ENCODE measurements at regions not wholly inside any gene's neighbourhood (a gene's known extent, or its start where the extent isn't known, plus 50 kb on each side); places are given as distances from the start of the nearest gene placed in this dataset.
A peak's percentile ranks its signal among the peaks of the same experiment; 100 is the strongest.
"Not testable (repeated sequence)": the region's sequence is repeated elsewhere in the genome, so short reads cannot be mapped to it uniquely, and the experiment has no call there.

DNA sequence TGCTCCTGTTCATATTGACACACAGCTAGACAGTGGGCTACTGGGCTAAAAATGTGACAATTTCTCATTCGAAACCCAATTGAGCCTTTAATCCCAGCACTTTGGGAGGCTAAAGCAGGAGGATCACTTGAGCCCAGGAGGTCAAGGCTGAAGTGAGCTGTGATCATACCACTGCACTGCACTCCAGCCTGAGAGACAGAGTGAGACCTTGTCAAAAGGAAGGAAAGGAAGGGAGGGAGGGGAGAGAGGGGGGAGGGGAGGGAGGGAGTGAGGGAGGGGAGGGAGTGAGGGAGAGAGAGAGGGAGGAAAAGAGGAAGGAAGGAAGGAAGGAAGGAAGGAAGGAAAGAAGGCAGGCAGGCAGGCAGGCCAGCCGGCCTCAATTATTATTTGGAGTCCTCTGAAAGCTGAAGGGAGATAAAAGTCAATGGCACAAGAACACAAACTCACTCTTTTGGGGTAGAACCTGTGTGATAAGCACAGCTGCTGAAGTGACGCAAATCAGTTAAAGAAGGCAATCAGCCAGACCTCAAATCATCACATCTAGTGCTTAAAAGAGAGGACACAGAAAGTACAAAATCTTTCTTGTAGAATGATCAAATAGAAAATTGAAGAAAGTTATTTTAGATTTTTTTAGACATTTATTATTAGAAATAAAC lies 98.1 kb downstream of the CCDC71L start:
- no peak for ATAC-seq

DNA sequence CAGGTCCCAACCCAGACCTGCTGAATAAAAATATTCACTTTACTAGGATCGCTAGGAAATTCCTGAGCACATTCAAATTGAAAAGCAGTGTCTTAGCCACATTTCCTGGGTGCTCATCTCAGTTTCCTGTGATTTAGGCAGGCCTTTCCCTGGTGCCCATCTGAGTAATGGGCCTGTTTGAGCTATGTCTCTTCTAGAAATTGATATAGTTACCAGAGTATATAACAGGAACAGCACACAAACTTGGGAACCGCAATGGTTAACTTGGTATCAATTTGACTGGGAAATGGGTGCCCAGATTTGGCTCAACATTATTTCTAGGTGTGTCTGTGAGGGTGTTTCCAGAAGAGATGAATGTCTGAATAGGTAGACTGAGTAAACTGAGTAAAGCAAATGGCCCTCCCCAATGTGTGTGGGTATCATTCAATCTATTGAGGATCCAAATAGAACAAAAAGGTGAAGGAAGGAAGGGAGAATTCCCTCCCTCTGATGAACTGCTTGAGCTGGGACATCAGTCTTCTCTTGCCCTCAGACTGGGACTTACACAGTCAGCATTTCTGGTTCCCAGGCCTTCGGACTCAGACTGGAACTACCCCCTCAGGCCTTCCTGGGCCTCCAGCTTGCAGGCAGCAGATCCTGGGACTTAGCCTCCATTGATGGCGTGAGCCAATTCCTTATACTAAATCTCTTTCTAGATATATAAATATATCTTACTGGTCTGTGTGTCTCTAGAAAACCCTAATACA lies 99.1 kb downstream of the CCDC71L start:
- ATAC-seq = peak in 1 of 2 donors; percentile 73

DNA sequence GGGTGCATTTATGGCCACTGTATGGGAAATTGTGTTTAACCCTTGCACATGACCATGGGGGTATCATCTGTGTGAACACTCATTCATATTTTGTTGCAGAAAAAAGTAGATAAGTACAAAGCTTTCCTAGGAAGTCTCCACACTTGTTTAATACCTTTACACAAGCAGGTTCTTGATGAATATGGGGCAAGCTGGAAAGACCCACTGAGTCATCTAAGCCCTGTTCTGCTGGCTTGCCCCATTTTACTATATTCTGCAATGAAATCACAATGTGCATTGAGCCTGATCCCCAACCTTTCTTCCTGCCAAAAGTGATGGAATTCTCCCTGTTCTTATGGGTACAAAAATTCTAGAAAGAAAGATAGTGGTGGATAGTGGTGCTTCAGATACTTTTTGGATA lies 99.8 kb downstream of the CCDC71L start:
- no peak for ATAC-seq

DNA sequence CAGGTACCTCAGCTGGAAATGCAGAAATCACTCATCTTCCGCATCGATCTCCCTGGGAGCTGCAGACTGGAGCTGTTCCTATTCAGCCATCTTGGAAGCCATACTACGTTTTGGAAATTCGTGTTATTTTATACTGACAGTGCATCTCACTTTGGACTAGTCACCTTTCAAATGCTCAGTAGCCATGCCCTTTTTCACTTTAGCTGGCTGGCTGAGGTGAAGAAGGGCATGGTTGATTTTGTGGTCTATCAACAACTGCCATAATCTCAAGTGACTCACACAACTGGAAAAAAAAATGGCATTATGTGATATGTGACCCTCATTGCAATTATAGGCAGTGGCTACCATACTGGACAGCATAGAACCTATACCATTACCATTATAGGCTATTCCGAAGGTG lies 100.5 kb downstream of the CCDC71L start:
- ATAC-seq = no peak

DNA sequence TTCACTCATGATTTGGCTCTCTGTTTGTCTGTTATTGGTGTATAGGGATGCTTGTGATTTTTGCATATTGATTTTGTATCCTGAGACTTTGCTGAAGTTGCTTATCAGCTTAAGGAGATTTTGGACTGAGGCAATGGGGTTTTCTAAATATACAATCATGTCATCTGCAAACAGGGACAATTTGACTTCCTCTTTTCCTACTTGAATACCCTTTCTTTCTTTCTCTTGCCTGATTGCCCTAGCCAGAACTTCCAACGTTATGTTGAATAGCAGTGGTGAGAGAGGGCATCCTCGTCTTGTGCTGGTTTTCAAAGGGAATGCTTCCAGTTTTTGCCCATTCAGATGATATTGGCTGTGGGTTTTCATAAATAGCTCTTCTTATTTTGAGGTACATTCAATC lies 104.7 kb downstream of the CCDC71L start:
- not testable (repeated sequence) for ATAC-seq

DNA sequence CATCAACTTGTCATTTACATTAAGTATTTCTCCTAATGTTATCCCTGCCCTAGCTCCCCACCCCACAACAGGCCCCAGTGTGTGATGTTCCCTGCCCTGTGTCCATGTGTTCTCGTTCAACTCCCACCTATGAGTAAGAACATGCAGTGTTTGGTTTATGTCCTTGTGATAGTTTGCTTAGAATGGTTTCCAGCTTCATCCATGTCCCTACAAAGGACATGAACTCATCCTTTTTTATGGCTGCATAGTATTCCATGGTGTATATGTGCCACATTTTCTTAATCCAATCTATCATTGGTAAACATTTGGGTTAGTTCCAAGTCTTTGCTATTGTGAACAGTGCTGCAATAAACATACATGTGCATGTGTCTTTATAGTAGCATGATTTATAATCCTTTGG lies 106.3 kb downstream of the CCDC71L start:
- not testable (repeated sequence) for ATAC-seq

DNA sequence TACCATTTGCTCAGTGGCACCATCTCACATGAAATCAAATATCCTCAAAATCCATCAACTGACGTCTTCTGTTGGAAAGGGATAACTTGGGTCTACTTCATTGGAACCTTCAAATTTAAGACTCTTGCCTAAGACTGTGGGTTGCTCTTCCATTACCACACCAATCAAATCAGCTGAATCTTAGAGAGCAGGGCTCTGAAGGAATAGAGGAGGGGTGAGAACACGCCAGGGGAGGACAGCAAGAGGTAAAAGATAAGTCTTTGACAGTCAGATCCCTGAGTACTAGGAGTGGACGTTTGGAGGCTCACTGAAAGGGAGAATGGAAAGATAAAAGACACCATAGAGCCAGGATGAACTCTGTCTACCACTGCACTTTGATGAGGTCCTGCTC lies 107.5 kb downstream of the CCDC71L start:
- ATAC-seq = no peak

DNA sequence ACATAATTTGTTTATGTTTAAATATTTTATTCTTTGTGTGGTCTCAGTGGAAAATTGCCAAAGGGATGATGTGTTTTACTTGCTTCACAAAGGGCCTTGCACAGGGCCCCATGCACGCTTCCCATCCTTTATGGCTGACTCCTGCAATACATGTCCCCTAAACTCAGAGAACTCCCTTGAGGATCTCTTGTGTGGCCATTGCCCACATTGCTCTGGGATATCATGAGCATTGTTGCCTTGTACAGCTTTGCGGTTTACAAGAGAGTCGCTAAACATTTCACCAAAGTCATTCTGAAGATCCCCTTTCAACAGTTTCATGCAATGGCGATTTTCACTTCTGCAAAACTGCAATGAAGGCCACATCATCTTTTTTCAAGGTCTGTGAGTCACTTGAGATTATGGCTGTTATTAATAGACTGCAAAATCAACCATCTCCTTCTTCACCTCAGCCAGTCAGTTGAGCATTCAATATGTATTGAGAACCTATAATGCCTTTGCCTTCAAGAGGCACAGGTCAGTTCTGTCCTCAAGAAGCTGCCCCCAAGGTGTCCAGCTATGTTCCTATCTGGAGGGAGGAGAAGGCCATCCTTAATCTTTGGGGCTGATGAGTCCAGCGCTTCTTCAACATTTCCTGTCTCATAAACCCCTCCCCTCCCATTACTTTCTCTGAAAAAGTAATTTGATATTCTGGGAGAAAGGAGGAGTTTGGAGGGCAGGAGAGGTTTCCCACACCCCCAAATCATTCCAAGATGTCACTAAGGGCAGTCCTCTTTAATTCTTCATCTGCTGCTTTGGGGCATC lies 108.1 kb downstream of the CCDC71L start:
- ATAC-seq = peak; percentile 35 to 69

DNA sequence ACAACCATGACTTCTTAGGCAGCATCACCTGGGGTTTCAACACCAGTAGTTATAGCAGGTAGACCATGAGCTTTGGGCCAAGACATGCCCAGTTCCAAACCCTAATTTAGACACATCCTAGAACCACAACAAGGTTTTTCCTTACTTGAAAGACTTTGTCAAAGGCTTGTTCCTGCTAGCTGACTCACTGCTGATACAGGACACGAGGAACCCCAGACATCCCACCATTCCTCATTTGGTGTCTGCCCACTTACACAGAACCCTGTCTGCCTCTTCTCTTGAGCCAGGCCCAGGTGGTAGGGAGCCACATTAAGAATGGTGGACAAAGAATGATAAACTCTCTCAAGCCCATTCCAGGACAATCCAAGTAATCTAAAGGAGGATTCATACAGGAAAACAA lies 109.0 kb downstream of the CCDC71L start:
- ATAC-seq = no peak

DNA sequence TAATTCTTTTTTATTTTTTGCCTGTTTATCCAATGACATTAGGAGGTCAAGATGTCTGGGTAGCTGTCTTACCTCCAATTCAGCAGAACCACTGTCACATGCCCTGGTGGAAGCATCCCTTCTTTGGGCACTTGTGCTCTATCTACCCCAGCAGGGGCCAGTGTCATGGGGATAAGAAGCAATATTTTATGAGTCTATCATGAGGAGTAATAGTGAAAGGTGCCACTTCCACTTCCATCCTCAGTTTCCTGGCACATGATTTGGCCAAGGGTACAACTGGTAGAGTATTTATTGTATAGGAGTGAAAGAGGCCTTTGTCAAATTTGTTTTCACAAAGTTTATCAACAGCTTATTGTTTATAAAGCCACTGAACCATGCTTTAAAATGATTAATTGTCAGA lies 112.5 kb downstream of the CCDC71L start:
- ATAC-seq = no peak

DNA sequence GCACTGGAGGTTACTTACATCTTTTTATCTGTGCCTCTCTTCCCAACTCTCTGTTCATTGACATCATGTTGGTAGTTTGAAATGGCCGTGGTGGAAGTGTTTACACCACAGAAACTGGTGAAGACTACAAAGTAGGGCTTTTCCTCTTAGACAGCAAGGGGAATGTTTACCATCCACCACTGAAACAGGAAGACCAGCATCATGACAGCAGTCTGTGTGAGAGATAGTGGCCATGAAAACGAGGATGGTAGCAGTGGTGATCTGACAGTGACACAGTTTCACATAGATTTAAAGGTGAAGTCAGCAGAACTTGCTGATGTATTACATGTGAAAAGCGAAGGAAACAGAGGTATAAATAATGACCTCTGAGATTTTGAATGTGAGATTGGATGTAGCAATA lies 115.7 kb downstream of the CCDC71L start:
- ATAC-seq = peak in 1 of 2 donors; percentile 56

DNA sequence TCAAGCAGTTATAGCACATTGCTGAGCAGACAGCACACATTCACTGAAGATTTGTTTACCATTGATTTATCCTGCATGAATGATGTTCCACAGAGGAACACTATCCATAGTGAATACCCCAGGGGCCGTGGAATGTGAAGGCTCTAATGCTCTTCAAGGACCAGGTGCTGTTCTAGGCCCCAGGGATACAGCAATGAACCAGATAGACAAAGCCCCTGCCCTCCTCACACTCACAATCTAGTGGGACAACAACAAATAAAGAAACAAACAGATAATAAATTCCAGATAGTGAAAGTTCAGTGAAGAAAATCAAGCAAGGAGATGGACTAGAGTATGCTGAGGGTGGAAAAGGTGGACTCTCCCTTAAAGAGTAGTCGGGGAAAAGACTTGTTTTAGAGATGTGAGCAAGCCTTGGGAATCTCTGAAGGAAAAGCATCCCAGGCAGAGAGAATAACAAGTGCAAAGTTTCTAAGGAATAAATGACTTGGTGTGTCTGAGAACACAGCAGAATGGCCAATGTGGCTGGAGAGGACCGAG lies 117.7 kb downstream of the CCDC71L start:
- no peak for ATAC-seq

DNA sequence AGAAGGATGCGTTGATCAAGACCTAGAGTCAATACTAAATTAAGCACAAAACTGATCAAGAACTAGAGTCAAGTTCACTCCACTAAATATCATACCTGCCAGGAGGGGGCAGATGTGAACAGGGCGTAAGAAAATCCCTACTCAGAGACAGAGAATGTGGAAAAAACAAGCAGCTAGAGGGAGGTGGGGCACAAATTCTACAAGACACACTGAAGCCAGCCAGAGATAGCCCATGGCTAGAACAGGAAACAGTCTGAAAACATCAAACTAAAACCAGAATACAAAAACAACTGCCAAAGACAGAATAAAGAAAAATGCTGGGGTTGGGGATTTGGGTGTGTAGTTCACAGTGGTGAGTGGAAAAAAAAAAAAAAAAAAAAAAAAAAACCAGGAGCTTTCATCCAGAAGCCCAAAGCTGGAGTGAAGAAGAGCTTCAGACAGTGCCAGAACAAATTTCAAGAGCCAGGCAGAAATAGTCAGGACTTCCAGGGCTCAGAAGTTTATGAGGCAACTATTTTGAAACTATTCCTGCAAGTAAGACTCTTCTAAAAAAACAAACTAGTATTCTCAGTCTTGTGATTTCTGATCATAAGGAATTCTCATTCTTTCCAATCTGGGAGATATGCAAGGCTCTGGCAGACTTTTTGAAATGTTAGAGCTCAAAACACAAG lies 118.3 kb downstream of the CCDC71L start:
- peak; percentile 44 to 74 for ATAC-seq

DNA sequence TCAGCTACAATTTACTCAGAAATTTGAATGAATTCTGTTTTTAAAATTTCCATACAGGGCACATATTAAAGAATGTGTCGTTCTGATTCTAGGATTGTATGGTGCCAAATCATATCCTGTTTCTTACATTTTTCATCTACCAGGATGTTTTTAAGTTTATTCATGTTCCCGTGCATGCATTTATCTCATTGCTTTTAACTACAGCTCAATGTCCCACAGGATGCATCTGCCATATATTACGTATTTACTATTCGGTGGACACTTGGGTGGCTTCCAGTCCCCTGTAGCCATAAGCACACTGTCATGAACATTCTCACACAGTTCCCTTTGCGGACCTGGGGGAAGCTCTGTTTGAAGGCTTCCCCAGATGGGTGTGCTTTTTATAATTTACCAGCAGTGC lies 122.3 kb downstream of the CCDC71L start:
- ATAC-seq = no peak

DNA sequence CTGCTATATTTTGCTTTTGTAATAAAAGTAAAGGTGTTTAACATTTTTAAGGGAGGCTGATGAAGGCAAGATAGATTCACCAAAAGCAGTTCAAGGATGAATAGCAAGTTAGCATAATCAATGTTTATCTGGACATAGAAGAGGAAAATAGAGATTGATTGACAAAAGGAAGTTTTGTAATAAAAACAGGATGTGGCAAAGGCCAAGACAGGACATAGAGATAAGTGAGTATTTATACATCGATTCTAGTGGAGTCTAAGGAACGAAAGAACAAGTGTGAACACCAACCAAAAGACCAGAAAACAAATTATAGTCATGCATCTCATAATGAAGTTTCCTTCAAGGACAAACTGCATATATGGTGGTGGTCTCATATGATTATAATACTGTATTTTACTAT lies 123.8 kb downstream of the CCDC71L start:
- ATAC-seq = no peak

DNA sequence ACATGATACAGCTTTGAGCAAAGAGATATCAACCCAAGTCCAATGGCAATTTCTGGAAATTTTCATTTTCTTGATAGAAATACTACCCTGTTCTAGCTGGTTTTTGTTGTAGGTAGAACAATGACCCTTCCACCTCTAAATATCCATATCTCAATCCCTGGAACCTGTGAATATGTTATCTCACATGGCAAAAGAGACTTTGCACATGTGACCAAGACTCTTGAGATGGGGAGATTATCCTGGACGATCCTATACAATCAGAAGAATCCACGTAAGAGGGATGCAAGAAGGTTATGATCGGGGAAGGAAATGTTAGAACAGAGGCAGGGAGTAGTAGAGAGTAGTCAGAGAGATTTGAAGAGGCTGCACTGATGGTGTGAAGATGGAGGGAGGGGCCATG lies 124.9 kb downstream of the CCDC71L start:
- no peak for ATAC-seq

DNA sequence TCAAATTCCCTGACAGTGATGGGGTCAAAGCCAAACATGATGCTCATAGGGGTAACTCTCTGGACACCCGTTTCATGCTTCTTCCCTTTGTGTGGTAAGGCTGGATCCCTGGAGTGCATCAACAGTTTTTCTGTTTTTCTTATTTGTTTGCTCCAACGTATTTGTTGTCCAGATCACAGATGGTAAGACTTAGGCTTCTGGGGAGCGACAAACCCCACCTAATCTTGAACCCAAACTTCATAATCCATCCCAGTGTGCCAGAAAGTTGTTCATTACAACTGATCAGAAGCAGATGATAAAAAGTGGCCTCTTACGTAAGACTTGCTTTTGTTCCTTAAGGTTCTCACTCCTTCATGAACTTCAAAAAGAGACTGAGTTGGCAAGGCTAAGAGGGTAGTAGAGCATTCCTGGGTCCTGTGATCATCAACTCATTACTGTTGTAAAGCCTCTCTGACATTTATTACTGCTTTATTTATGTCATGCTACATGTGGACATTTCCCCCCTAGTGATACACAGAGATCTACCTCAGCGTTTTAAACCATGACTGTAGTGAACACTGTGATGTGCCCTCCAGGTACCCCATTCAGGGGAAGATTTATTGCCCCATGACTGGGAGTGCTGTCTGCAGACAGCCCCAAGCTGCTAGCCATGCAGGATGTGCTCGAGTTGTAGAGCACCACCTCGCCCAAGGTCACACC lies 125.6 kb downstream of the CCDC71L start:
- ATAC-seq = no peak

DNA sequence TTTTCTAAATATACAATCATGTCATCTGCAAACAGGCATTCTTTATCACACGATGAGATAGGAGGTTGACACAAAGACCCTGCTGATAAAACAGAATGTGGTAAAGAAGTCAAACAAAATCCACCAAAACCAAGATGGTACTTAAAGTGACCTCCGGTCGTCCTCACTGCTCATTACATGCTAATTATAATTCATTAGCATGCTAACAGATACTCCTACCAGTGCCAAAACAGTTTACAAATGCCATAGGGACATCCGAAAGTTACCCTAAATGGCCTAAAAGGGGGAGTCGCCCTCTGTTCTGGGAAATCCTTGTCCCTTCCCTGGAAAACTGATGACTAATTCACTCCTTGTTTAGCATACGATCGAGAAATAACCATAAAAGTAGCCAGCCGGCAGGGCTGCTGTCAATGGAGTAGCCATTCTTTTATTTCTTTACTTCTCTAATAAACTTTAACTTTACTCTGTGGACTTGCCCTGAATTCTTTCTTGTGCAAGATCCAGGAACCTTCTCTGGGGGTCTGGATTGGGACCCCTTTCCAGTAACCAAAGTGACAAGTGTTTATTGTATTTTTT lies 126.6 kb downstream of the CCDC71L start:
- ATAC-seq = no peak

DNA sequence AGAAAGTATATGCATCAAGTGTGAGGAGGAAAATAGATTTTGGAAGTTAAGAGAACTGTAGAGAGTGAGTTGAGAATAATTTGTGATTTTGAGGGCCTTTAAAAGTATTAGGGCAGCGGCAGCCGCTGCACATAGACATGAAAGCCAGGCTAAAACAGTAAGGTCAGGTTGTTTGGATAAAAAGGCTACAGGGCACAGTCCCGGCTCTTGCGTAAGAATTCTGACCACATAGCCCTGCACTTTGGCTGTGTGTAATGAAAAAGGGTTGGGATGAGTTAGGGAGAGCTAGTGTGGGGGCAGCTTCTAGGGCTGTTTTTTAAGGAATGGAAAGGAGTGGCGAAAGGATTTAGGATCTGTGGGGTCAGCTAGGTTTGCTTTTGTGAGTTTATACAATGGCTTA lies 130.8 kb downstream of the CCDC71L start:
- not testable (repeated sequence) for ATAC-seq

DNA sequence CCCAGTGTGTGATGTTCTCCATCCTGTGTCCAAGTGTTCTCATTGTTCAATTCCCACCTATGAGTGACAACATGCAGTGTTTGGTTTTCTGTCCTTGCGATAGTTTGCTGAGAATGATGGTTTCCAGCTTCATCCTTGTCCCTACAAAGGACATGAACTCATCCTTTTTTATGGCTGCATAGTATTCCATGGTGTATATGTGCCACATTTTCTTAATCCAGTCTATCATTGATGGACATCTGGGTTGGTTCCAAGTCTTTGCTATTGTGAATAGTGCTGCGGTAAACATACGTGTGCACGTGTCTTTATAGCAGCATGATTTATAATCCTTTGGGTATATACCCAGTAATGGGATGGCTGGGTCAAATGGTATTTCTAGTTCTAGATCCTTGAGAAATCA lies 134.3 kb downstream of the CCDC71L start:
- ATAC-seq = not testable (repeated sequence)

DNA sequence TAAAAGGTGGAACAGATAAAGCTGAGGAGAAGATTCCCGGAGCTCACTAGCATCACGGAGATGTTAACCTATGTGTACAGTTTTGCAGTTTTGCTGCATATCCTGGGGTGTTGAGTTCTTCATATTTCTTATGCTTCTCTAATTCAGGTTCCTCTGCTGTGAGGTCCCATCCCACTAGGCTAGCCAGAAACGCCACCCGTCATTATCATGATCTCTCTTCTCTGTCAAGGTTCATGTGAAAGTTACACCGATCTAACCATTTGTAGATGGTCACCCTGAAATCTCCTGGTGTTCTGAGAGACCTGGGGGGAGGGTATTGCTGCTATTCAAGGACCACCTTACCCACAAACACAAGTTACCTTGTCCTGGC lies 136.3 kb downstream of the CCDC71L start:
- no peak for ATAC-seq

DNA sequence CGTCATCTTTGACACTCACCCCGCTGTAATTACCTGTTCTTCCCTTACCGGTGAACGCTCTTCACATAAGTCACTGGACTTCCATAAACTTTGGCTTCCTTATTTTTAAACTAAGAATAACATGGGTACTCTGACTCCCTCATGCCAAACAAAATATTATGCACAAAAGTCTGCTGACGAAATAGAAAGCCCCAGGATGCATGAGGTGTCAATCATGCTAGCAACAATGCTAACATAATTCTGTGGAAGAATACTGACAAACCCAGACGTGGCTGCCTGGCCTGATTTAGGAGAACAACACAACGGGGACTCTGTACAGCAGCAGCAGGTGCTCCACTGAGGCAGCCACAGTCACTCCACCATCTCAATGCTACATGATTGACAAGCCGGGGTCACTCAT lies 137.5 kb downstream of the CCDC71L start:
- no peak for ATAC-seq
